Activated T-helper 9 cell treated with anti-CD3 and anti-CD28 coated beads, Interleukin-2, amount 50 U/mL, for 16 hours (primary cell): ENCODE measurements at regions not wholly inside any gene's neighbourhood (a gene's known extent, or its start where the extent isn't known, plus 50 kb on each side); places are given as distances from the start of the nearest gene placed in this dataset.
"Not testable (repeated sequence)": the region's sequence is repeated elsewhere in the genome, so short reads cannot be mapped to it uniquely, and the experiment has no call there.

ENCODE experiments used
- DNase-seq: peaks from one replicate; pipeline ENCODE4 v3.0.0-alpha.2; 2020; ENCODE audit warnings: low read depth

DNA sequence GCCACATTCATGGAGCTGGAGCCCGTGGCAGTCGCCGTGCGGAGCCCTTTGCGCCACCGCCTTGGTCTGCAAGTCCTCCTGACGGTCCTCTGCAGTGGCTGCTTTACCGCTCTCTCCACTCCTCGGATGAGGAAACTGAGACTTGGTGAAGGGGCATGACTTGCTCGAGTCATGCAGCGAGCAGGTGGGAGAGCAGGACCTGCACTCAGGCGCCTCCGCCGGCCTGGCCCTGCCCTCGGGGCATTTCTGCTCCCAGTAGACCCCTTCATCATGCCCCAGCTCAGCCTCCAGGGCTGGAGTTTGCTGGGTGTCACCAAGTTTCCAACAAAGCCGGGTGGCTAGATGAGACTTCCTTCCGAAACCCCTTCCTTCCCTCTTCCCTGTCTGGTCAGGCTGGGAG lies 100.0 kb upstream of the TARDBP start:
- no peak for DNase-seq

GRCh38 chr1:10914056-10914455 lies 98.4 kb upstream of the TARDBP start:
- no peak for DNase-seq

DNA sequence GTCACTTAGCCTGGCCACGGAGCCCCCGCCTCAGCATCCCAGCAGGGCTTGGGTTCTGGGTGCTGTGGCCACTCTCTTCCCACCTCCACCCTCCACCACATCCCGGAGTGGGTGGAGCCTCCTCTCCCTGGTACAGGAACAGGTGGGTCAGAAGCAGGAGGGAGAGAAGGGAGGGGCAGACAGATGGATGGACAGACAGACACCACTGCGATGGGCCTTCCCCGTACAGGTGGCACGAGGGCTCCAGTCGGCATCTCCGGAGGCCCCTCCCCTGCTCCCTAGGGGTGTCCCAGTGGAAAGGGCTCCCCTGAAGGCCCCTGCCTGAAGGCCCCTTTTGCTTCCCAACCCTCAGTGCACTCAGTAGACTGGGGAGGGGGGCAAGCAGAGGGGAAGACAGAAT lies 96.9 kb upstream of the TARDBP start:
- DNase-seq: no peak

DNA sequence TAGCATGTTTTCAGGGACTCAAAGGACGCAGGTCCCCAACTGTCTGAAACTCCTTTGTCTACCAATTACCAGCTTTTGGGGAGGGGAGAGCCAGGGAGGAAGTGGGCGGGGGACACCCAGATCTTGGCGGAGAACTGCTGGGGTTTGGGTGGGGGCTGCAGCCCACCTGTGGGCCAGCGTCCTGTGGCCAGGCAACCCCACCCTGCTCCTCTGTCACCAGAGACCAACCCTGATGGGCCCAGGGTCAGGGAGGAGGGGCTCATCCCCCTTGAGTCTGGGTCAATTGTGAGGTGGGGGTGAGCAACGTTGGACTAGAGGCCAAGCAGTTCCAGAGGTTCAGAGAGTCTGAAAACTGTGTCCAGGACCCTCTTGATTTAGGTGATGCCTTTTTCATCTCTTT lies 96.1 kb upstream of the TARDBP start:
- no peak for DNase-seq

- no peak for DNase-seq
These were observed 95.5 kb upstream of the TARDBP start for GRCh38 chr1:10916991-10917390.

DNA sequence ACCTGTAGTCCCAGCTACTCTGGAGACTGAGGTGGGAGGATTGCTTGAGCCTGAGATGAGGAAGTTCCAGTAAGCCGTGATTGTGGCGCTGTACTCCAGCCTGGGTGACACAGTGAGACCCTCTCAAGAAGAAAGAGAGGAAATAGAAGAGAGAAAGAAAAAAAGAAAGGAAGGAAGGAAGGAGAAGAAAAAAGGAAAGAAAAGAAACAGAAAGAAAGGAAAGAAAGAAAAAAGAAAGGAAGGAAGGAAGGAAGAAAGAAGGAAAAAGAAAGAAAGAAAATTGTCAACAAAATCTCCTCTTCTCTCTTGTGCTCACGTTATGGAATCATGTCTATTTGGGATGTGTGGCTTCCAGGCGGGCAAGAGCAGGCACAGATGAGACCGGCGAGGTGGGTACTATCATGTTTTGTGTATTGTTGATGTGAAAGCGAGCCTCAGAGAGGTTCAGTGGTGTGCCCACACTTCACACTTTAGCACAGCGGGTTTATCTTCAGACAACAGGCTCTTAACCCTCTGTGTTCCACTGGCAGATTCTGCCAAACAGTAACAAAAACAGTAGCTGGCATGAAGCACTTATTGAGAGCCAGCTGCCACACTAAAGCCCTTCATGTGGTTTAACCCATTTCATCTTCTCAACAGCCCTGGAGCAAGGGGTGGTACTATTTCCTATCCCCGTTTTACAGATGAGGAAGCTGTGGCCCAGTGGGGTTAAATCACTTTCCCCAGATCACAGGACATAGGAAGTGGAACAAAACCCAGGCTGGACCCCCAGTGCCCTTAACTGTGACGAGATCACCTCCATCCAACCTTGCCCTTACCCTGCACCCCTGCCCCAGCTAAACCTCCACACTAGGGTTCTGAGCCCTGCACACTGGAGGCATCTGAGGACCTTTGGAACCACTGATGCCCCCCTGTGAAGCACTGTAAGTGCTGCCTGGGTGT lies 94.7 kb upstream of the TARDBP start:
- DNase-seq: no peak

- DNase-seq: no peak
These were observed 93.9 kb upstream of the TARDBP start for GRCh38 chr1:10918531-10918930.

DNA sequence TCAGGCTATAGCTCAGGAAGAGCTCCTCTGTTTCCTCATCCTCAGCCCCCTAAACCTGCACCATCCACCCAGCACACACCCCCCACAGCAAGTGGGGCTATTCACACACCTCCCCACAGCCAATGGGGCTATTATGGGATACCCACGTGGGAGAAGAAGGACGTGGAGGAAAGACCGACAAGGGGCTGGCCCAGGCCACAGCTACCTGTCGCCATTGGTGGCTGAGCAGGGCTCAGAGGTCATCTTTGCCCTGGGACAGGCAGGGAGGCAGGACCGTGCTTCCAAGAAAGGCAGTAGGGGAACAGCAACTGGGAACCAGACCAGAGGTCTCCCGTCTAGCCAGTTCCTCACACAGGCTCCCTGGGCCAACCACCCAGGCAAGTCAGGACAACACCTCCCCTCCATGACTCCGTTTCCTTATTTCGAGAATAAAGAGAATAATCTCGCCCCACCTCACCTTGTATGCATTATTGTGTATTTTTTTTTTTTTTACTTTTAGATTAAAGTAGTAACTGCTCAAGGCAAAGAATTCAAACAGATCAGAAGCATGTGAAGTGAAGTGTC lies 92.3 kb upstream of the TARDBP start:
- no peak for DNase-seq

- not testable (repeated sequence) for DNase-seq
These were observed 90.0 kb upstream of the TARDBP start for GRCh38 chr1:10922315-10923060.

- no peak for DNase-seq
These were observed 88.4 kb upstream of the TARDBP start for GRCh38 chr1:10924030-10924429.

- no peak for DNase-seq
These were observed 83.8 kb upstream of the TARDBP start for GRCh38 chr1:10928654-10929053.

GRCh38 chr1:10932088-10932487 lies 80.4 kb upstream of the TARDBP start:
- DNase-seq: no peak

DNA sequence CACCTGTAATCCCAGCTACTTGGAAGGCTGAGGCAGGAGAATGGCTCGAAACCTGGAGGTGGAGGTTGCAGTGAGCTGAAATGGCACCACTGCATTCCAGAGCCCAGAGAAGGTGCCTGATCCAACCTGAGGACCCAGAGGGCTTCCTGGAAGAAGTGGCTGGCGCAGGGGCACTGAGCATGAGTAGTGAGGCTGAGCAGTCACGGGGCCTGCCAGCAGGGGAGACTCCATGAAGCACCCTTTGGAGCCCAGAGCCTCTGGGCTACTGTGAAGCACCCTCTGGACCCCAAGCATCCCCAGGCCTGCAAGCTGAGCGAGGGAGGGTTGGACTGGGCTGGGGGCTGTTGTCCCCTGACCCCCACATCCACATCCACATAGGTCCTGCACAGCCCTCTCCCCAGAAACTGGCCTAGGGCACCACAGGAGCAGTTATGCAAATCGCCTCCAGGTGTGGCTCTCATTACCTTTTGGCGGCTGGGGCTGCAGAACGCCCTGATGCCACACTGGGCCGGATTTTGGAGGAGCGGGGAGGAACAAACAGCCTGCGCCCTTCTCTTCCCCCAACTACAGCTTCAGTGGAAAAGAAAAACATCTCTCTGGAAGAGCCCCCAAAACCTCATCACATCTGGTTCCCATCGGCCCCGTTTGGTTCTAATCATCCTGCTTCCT lies 78.2 kb upstream of the TARDBP start:
- DNase-seq: no peak

DNA sequence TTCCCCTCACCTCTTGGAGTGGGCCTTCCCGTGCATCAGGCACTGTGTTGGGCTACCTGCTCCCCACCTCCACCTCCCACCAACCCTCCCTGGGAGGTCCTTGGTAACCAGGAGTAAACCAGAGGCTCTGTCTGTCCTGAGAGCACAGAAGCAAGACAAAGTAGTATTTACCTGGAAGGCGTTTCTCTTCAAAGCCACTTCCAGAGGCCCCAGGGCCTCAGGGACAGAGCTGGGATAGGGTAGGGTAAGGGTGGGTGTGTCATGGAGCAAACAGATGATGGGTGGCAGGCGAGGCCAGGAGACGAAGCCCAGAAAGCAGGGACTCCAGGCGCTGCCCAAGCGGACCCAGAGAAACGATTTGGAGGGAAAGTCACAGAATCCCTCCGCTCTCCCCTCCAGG lies 77.2 kb upstream of the TARDBP start:
- DNase-seq: no peak

DNA sequence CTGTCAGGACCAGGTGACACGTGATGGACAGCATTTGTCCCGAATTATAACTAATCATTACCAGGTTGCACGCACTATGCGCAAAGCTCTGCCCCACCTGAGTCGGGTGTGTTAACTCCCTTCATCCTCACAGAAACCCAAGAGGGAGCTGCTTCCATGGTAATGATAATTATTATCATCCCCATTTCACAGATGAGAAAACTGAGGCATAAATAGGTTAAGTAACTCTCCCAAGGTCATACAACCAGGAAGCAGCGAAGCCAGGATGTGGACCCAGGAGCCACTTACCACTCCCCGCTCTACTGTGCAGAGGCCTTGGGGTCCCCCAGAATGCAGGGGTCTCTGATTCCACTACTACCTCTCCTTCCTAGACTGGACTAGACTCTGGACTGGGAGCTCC lies 76.7 kb upstream of the TARDBP start:
- no peak for DNase-seq

DNA sequence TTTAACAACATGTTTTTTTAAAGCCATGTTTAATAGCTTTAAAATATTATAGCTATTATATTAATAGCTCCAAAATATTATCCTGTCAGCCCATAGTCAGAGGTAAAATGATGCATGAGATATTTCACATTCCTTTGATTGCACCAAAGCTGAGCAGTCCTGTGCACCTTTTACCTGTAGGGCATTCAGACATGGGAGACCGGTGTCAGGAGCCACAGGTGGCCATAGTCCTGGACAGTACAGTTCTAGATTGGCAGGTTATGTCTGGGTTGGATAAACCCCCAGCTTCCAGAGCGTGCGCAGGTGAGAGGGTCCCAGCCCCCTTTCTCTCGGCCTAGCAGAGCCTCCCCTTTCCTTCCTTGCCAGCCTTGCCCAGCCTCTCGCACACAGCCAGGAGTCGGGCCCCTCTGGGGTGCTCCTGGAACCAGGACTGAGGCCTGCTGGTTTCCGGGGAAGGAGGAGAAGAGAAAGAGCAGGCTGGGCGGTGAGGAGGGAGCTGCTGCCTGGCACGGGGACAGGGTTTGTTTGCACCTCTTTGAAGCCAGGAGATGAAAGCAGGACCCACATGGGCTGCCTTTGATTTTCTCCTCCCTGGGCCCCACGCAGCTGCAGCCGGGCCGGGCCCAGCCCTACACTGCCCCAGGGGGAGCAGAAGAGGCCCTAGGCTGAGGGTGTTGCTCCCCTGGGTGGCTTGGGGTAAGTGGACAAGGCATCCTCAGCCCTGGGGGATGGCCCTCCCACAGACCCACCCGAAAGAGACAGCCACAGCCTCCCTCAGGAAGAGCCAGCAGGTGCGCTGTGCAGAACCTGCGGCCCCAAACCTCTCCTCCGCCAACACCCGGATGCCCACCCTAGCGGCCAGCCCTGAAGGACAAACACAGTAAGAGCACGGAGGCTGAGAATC lies 75.2 kb upstream of the TARDBP start:
- DNase-seq: no peak

DNA sequence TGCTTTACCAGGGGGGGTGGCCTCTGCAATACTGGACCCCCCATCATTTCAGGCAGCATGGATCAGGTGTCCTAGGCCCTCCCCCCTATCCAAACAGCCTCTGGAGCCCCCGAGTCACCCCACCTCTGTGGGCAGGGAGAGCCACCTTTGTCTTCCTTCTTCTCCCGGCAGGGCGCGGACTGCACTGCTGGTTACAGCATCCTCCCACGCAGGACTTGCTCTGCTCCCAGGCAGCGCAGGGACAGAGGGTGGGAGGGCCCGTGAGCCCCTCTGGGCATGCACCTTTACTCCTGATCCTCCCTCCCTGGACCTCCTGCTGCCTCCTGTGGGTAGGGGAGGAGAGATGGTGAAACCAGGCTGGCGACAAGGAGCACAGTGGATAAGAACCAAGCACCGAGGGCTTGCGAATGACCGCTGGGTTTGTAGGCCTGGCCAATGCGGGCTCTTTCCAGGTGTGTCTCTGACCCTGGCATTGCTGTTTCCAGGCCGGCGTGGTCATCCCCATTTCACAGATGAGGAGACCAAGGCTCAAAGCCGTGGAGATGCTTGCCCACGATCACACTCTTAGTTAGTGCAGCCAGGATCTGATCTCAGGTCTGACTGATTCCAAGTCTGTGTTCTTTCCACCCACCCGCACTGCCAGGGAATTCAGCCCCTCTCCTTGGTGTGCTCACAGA lies 73.6 kb upstream of the TARDBP start:
- DNase-seq: no peak

- peak; percentile 39 for DNase-seq
These were observed 72.6 kb upstream of the TARDBP start for GRCh38 chr1:10939654-10940450.

DNA sequence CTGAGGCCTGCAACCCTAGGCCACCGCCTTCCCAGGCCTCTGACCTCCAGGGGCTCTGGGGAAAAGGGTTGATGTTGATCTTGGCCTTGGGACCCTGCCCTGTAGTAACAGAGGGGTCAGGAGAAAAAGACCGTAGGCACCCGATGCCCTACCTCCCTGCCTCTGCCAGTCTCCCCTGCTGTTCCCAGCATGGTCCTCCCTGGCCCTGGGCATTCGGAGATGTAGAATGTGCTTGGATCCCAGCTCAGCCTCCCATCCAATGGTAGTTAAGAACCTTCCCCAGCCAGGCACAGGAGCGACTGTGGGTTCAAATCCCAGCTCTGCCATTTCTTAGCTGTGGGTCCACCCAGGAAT lies 72.0 kb upstream of the TARDBP start:
- DNase-seq: no peak

DNA sequence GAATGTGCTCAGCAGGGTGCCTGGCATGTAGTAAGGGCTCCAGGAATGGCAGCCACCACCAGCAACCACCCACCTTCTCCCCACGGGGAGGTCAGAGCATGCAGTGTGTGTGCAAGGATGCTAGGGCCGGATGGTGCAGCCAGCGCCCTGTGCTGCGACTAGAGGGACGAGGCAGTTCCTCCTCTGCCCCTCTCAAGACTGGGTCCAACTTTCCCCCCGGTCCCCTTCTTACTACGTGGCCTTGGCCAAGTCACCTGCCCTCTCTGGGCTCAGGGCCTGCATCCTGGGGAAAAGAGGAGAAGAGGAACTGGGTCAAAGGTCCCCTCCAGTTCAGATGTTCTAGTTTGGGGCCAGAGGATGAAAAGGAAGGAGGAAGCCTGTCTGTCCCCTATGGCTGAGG lies 71.6 kb upstream of the TARDBP start:
- no peak for DNase-seq
